Spleen (tissue), 7 donors: ENCODE measurements at regions not wholly inside any gene's neighbourhood (a gene's known extent, or its start where the extent isn't known, plus 50 kb on each side); places are given as distances from the start of the nearest gene placed in this dataset.

Experiments used
- POLR2AphosphoS5 ChIP-seq, 3 donors: sonication (generic); formaldehyde crosslinking; IDR thresholded peaks; one replicate each; pipeline ENCODE4 v1.5.1; 2017; ENCODE audit warnings: antibody characterized with exemption in 3 of 3
- TF ChIP-seq, protein P1 (sequence below), 11 experiments: fragments of 200-600 bp in 7 of 11; fragments of 450-650 bp in 4 of 11; sonication (generic) in 4 of 11; IDR thresholded peaks in 8 of 11; conservative IDR thresholded peaks in 3 of 11; 1 replicate in 7 of 11; 2 replicates in 4 of 11; pipeline versions ENCODE4 v1.4.0 to v1.8.0; 2016 to 2021; ENCODE audit warnings: antibody characterized with exemption in 11 of 11, inconsistent platforms in 4 of 11, mild to moderate bottlenecking in 1 of 11
- donor health status: DM: no; HTN: no; CAD: no; lungs with moderate emphysema.
- donor health status: DM: no; HTN: no; CAD: no.
- donor health status: DM: no; HTN: no; CAD: no.

DNA sequence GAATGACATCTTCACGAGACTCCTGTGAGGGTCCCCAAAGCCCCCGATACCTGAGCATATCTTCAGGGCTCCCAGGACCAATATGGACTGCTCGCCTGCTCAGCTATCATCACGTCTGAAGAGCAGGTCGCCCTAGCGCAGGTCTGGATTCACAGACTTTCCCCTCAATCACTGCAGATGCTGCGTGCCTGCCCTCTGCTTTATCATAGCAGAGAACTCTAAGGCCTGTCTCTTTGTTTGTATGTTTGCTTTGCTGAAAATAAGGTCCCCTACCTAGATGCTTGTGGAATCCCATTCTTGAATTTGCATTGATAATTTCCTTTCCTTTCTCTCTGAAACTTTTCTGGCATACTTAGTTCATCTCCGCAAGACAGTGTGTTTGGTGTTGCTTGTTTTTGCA, 140.3 kb upstream of the NSMCE3 start:
- TF ChIP-seq POLR2AphosphoS5 (IDR thresholded peaks at IDR 0.05): no peak
- TF ChIP-seq, protein P1, sequence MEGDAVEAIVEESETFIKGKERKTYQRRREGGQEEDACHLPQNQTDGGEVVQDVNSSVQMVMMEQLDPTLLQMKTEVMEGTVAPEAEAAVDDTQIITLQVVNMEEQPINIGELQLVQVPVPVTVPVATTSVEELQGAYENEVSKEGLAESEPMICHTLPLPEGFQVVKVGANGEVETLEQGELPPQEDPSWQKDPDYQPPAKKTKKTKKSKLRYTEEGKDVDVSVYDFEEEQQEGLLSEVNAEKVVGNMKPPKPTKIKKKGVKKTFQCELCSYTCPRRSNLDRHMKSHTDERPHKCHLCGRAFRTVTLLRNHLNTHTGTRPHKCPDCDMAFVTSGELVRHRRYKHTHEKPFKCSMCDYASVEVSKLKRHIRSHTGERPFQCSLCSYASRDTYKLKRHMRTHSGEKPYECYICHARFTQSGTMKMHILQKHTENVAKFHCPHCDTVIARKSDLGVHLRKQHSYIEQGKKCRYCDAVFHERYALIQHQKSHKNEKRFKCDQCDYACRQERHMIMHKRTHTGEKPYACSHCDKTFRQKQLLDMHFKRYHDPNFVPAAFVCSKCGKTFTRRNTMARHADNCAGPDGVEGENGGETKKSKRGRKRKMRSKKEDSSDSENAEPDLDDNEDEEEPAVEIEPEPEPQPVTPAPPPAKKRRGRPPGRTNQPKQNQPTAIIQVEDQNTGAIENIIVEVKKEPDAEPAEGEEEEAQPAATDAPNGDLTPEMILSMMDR (IDR thresholded peaks at IDR 0.05 in 8 of 11, conservative IDR thresholded peaks at IDR 0.05 in 3 of 11): no peak
